ENCODE measurements at regions not wholly inside any gene's neighbourhood (a gene's known extent, or its start where the extent isn't known, plus 50 kb on each side); places are given as distances from the start of the nearest gene placed in this dataset.

DNA sequence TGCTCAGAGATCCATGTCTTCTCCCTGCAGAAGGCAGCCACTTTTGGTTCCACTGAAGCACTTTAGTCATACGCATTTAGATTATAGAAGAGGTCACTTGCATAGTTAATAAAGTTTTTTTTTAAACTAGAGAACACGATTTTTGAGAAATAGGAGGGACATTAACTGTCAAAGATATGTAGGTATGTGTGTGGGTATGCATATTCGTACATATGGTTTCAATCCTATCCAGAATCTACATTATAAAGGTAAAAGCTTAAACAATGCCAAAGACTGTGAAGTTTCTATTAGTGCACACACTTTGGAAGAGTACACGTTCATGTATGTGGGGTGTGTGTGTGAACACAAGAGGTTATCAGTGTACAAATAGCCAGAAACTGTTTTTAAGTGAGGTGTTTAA is 103.2 kb downstream of the BTBD3 start:
- TF ChIP-seq CTCF (IDR thresholded peaks at IDR 0.05) = no peak
- no peak for TF ChIP-seq POLR2A (IDR thresholded peaks at IDR 0.05)

All from lower leg skin (tissue), 3 donors.